HL-60 (cell line): ENCODE measurements at regions not wholly inside any gene's neighbourhood (a gene's known extent, or its start where the extent isn't known, plus 50 kb on each side); places are given as distances from the start of the nearest gene placed in this dataset.

Source experiments
- GABPA ChIP-seq: IDR thresholded peaks from 2 replicates; pipeline ENCODE4 v1.6.1; 2012; ENCODE audit warnings: low read depth
- POLR2AphosphoS5 ChIP-seq: IDR thresholded peaks from 2 replicates; pipeline ENCODE4 v1.6.1; 2012; ENCODE audit warnings: low read depth
- SPI1 ChIP-seq: IDR thresholded peaks from 2 replicates; pipeline ENCODE4 v1.6.1; 2012; ENCODE audit warnings: low read depth, mild to moderate bottlenecking, borderline replicate concordance
- TF ChIP-seq, protein P1 (sequence below): IDR thresholded peaks from one replicate; pipeline ENCODE4 v1.5.1; 2011; ENCODE audit warnings: low read length, control low read depth, inconsistent platforms; ENCODE audit not compliant: insufficient read depth
- TF ChIP-seq, protein P2 (sequence below): IDR thresholded peaks from 2 replicates; pipeline ENCODE4 v1.6.1; 2012; ENCODE audit warnings: low read depth; ENCODE audit not compliant: insufficient replicate concordance

- TF ChIP-seq, protein P1, sequence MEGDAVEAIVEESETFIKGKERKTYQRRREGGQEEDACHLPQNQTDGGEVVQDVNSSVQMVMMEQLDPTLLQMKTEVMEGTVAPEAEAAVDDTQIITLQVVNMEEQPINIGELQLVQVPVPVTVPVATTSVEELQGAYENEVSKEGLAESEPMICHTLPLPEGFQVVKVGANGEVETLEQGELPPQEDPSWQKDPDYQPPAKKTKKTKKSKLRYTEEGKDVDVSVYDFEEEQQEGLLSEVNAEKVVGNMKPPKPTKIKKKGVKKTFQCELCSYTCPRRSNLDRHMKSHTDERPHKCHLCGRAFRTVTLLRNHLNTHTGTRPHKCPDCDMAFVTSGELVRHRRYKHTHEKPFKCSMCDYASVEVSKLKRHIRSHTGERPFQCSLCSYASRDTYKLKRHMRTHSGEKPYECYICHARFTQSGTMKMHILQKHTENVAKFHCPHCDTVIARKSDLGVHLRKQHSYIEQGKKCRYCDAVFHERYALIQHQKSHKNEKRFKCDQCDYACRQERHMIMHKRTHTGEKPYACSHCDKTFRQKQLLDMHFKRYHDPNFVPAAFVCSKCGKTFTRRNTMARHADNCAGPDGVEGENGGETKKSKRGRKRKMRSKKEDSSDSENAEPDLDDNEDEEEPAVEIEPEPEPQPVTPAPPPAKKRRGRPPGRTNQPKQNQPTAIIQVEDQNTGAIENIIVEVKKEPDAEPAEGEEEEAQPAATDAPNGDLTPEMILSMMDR = no peak
- TF ChIP-seq, protein P2, sequence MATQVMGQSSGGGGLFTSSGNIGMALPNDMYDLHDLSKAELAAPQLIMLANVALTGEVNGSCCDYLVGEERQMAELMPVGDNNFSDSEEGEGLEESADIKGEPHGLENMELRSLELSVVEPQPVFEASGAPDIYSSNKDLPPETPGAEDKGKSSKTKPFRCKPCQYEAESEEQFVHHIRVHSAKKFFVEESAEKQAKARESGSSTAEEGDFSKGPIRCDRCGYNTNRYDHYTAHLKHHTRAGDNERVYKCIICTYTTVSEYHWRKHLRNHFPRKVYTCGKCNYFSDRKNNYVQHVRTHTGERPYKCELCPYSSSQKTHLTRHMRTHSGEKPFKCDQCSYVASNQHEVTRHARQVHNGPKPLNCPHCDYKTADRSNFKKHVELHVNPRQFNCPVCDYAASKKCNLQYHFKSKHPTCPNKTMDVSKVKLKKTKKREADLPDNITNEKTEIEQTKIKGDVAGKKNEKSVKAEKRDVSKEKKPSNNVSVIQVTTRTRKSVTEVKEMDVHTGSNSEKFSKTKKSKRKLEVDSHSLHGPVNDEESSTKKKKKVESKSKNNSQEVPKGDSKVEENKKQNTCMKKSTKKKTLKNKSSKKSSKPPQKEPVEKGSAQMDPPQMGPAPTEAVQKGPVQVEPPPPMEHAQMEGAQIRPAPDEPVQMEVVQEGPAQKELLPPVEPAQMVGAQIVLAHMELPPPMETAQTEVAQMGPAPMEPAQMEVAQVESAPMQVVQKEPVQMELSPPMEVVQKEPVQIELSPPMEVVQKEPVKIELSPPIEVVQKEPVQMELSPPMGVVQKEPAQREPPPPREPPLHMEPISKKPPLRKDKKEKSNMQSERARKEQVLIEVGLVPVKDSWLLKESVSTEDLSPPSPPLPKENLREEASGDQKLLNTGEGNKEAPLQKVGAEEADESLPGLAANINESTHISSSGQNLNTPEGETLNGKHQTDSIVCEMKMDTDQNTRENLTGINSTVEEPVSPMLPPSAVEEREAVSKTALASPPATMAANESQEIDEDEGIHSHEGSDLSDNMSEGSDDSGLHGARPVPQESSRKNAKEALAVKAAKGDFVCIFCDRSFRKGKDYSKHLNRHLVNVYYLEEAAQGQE = no peak
- TF ChIP-seq POLR2AphosphoS5 (no peak), GABPA (no peak), SPI1 (no peak)
Measured at GRCh38 chr17:12522336-12522735, 143.4 kb upstream of the MYOCD start.
